K562 (cell line): ENCODE measurements at regions not wholly inside any gene's neighbourhood (a gene's known extent, or its start where the extent isn't known, plus 50 kb on each side); places are given as distances from the start of the nearest gene placed in this dataset.

Experiments used
- ATAC-seq: fragments of 200-7000 bp; cut with Tn5 transposase; 3 replicates; pipeline ENCODE4 v1.9.1; 2020; ENCODE audit warnings: moderate library complexity
- BruUV-seq: library from RNA; stranded (reverse); fragments of 400-500 nt; replicated peaks from 2 replicates; lab custom pipeline; 2021; lab: Mats Ljungman, UMichigan
- CTCF ChIA-PET: fragments of 300-600 bp; formaldehyde crosslinking; extraction: SDS; loops from one replicate; lab custom pipeline; 2021; ENCODE audit warnings: low intra/inter-chr PET ratio; lab: Yijun Ruan, JAX
- POLR2A ChIA-PET: fragments of 300-600, 350-650 bp; sonication (Branson Sonifier 250); formaldehyde crosslinking; extraction: SDS; loops from one replicate; lab custom pipeline; 2021; ENCODE audit warnings: antibody characterized with exemption, inconsistent platforms; lab: Yijun Ruan, JAX
- DNase-seq, 4 experiments: peaks; one replicate each; pipeline versions ENCODE4 v3.0.0 to v3.0.0-alpha.2; 2011 to 2018; ENCODE audit warnings: low spot score in 3 of 4, mixed read lengths in 3 of 4; ENCODE audit errors: extremely low read depth in 1 of 4
- FAIRE-seq: peaks from 2 replicates; lab custom pipeline; 2011; peaks lifted over from hg19 to GRCh38; lab: Jason Lieb, UNC
- H2AFZ ChIP-seq: 2 replicates; pipeline ENCODE4 v1.6.0; 2011; ENCODE audit warnings: low read depth, low read length, control low read depth, inconsistent platforms
- H3K27ac ChIP-seq: fragments of 200-600 bp; 3 replicates; pipeline ENCODE4 v1.8.0; 2011; ENCODE audit warnings: low read depth, mild to moderate bottlenecking, control low read depth, inconsistent platforms, low read length, moderate library complexity, mixed read lengths; ENCODE audit errors: extremely low read depth
- H3K27me3 ChIP-seq, 2 experiments: fragments of 300-600 bp in 1 of 2; 2 replicates in 1 of 2; 3 replicates in 1 of 2; pipeline versions ENCODE4 v1.6.0 to v1.8.0; 2011; ENCODE audit warnings: inconsistent platforms in 2 of 2, low read length in 2 of 2, mild to moderate bottlenecking in 1 of 2, mixed read lengths in 1 of 2, moderate library complexity in 1 of 2; ENCODE audit not compliant: control insufficient read depth in 2 of 2, insufficient read depth in 2 of 2
- H3K36me3 ChIP-seq: fragments of 300-600 bp; 3 replicates; pipeline ENCODE4 v1.8.0; 2011; ENCODE audit warnings: mild to moderate bottlenecking, low read length, inconsistent platforms; ENCODE audit not compliant: control insufficient read depth, insufficient read depth
- H3K4me1 ChIP-seq, 2 experiments: fragments of 200-600 bp in 1 of 2; replicated peaks in 1 of 2; 2 replicates in 1 of 2; 3 replicates in 1 of 2; pipeline versions ENCODE4 v1.5.1 to v1.8.0; 2011; ENCODE audit warnings: inconsistent platforms in 2 of 2, low read length in 2 of 2, mild to moderate bottlenecking in 1 of 2, mixed read lengths in 1 of 2, moderate library complexity in 1 of 2; ENCODE audit not compliant: control insufficient read depth in 2 of 2, insufficient read depth in 2 of 2
- H3K4me2 ChIP-seq: 2 replicates; pipeline ENCODE4 v1.6.1; 2011; ENCODE audit warnings: low read length, control low read depth, inconsistent platforms, mixed read lengths; ENCODE audit not compliant: insufficient read depth
- H3K4me3 ChIP-seq: fragments of 200-600 bp; sonication (generic), shearing (Covaris generic); 2 replicates; pipeline ENCODE4 v1.5.1; 2016; ENCODE audit warnings: control low read depth, inconsistent platforms
- H3K79me2 ChIP-seq: fragments of 200-600 bp; 3 replicates; pipeline ENCODE4 v1.8.0; 2011; ENCODE audit warnings: low read length, inconsistent platforms; ENCODE audit not compliant: control insufficient read depth, insufficient read depth
- H3K9ac ChIP-seq, 2 experiments: 2 replicates each; pipeline versions ENCODE4 v1.6.0 to v1.6.1; 2011; ENCODE audit warnings: low read depth in 2 of 2, low read length in 2 of 2, control low read depth in 1 of 2, inconsistent platforms in 1 of 2, mild to moderate bottlenecking in 1 of 2, mixed read lengths in 1 of 2; ENCODE audit not compliant: insufficient read depth in 1 of 2
- H3K9me1 ChIP-seq: one replicate; pipeline ENCODE4 v1.6.0; 2011; ENCODE audit warnings: inconsistent platforms, mild to moderate bottlenecking, low read length, moderate library complexity; ENCODE audit not compliant: control insufficient read depth, insufficient read depth
- H3K9me3 ChIP-seq: replicated peaks from 2 replicates; pipeline ENCODE4 v1.5.1; 2011; ENCODE audit warnings: low read depth, low read length, inconsistent platforms; ENCODE audit not compliant: control insufficient read depth, insufficient read depth
- H4K20me1 ChIP-seq: replicated peaks from 2 replicates; pipeline ENCODE4 v1.6.1; 2011; ENCODE audit warnings: low read length, inconsistent platforms, mixed read lengths; ENCODE audit not compliant: control insufficient read depth, insufficient read depth
- ATF2 ChIP-seq: sonication (generic); formaldehyde crosslinking; IDR thresholded peaks from 2 replicates; pipeline ENCODE4 v1.8.1; 2022; ENCODE audit warnings: missing genetic modification reagents
- HDAC3 ChIP-seq: fragments of 450-650 bp; IDR thresholded peaks from 2 replicates; pipeline ENCODE4 v1.6.1; 2018; ENCODE audit warnings: borderline replicate concordance, mild to moderate bottlenecking, moderate library complexity; ENCODE audit not compliant: partially characterized antibody
- ZBTB5 ChIP-seq: fragments of 450-650 bp; IDR thresholded peaks from 2 replicates; pipeline ENCODE4 v1.6.1; 2017; ENCODE audit warnings: antibody characterized with exemption
- ZNF24 ChIP-seq: fragments of 450-650 bp; IDR thresholded peaks from 2 replicates; pipeline ENCODE4 v1.6.1; 2016
- ZNF311 ChIP-seq: fragments of 250-450 bp; sonication (Bioruptor Pico); IDR thresholded peaks from 2 replicates; pipeline ENCODE4 v1.4.0; 2020; ENCODE audit warnings: mild to moderate bottlenecking, moderate library complexity
- WGBS: fragments of 100-300 bp; shearing (Covaris generic); methylation state at CpG from one replicate; pipeline ENCODE4 v1.1.6; 2016; ENCODE audit warnings: low coverage, mixed read lengths; ENCODE audit not compliant: insufficient coverage; ENCODE audit errors: missing lambda C conversion rate; 5-methylcytosine and 5-hydroxymethylcytosine counted together
- in situ Hi-C: fragments of 300-500 bp; cut with MboI; formaldehyde crosslinking; loops from 4 replicates; pipeline ENCODE4 v1.15.0; 2018; ENCODE audit warnings: inconsistent platforms, mixed read lengths
- intact Hi-C: fragments of 100-400 bp; cut with micrococcal nuclease; formaldehyde crosslinking; loops from 2 replicates; pipeline ENCODE4 v1.14.2; 2022

DNA sequence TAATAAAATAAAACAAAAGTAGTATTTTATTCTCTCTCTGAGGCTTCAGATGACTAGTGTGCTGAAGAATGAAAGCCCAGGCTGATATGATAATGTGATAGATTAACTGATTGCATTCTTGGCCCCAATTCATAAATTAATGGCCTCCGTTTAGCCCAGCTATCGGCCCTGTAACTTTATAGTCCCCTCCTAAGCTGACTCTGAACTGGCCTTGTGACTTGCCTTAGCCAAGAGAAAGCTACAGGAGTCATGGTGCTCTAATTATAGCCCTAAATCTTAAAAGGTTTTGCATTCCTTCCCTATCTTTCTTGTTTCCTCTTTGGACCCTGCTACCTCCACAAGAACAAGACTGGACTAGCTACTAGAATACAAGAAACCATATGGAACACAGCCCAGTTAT, 123.2 kb upstream of the EPHA3 start:
- Histone ChIP-seq H3K9me3 (no peaks in the 10 kb centered on the region), H2AFZ (no peak overlapping the region), H3K27ac (no peak overlapping the region), H3K9me1 (no peaks in the 10 kb centered on the region), H4K20me1 (no peaks in the 10 kb centered on the region), H3K79me2 (no peaks in the 10 kb centered on the region), H3K9ac (no peak overlapping the region), H3K27me3 (no peaks in the 10 kb centered on the region), H3K4me3 (no peak overlapping the region), H3K4me1 (no peaks in the 10 kb centered on the region), H3K36me3 (no peaks in the 10 kb centered on the region), H3K4me2 (no peak overlapping the region)
- no peak for DNase-seq
- ATAC-seq, result no peak
- no TSS peak for BruUV-seq
- TF ChIP-seq ZNF24 (no peak), ZNF311 (CRISPR knock-in tag) (no peak), ATF2 (CRISPR knock-in tag) (no peak), HDAC3 (no peak), ZBTB5 (no peak)
- CTCF ChIA-PET, result no interaction called here
- intact Hi-C loops (no loop called here), in situ Hi-C loops (no loop called here)
- WGBS, result 0% methylated on average over 2 of the region's 2 CpGs
- FAIRE-seq, result no peak
- POLR2A ChIA-PET, result no interaction called here
